ENCODE measurements at regions not wholly inside any gene's neighbourhood (a gene's known extent, or its start where the extent isn't known, plus 50 kb on each side); places are given as distances from the start of the nearest gene placed in this dataset.

- Mint-ChIP-seq H3K27ac (ENCODE audit: unreplicated experiment) (no peak overlapping the region), H3K27me3 (ENCODE audit: unreplicated experiment) (peaks cover 3% of the 10 kb centered on the region), H3K9me3 (ENCODE audit: unreplicated experiment) (no peaks in the 10 kb centered on the region), H3K36me3 (ENCODE audit: unreplicated experiment) (no peaks in the 10 kb centered on the region), H3K4me3 (ENCODE audit: unreplicated experiment) (no peak overlapping the region), H3K4me1 (ENCODE audit: low read depth, unreplicated experiment) (no peaks in the 10 kb centered on the region)
- DNase-seq, result no peak
- no peak for TF ChIP-seq CTCF (IDR thresholded peaks at IDR 0.05; ENCODE audit: partially characterized antibody, unreplicated experiment)
Measured at GRCh38 chr12:5160827-5161226, 117.1 kb downstream of the KCNA5 start.

GRCh38 chr12:5163661-5164060 lies 120.0 kb downstream of the KCNA5 start:
- no peaks in the 10 kb centered on the region for H3K4me1 Mint-ChIP-seq (ENCODE audit: low read depth, unreplicated experiment)

GRCh38 chr12:5165296-5165970 lies 121.8 kb downstream of the KCNA5 start:
- Mint-ChIP-seq H3K9me3 (ENCODE audit: unreplicated experiment) (no peaks in the 10 kb centered on the region), H3K27me3 (ENCODE audit: unreplicated experiment) (no peaks in the 10 kb centered on the region), H3K27ac (ENCODE audit: unreplicated experiment) (no peak overlapping the region), H3K4me1 (ENCODE audit: low read depth, unreplicated experiment) (no peaks in the 10 kb centered on the region), H3K4me3 (ENCODE audit: unreplicated experiment) (no peak overlapping the region), H3K36me3 (ENCODE audit: unreplicated experiment) (no peaks in the 10 kb centered on the region)
- DNase-seq, result no peak
- no peak for TF ChIP-seq CTCF (IDR thresholded peaks at IDR 0.05; ENCODE audit: partially characterized antibody, unreplicated experiment)

More at GRCh38 chr12:5163661-5164060, 120.0 kb downstream of the KCNA5 start:
- no peak for TF ChIP-seq CTCF (IDR thresholded peaks at IDR 0.05; ENCODE audit: partially characterized antibody, unreplicated experiment)
- Mint-ChIP-seq H3K27me3 (ENCODE audit: unreplicated experiment) (no peaks in the 10 kb centered on the region), H3K27ac (ENCODE audit: unreplicated experiment) (no peak overlapping the region), H3K36me3 (ENCODE audit: unreplicated experiment) (no peaks in the 10 kb centered on the region), H3K4me3 (ENCODE audit: unreplicated experiment) (no peak overlapping the region), H3K9me3 (ENCODE audit: unreplicated experiment) (no peaks in the 10 kb centered on the region)
- no peak for DNase-seq

- Mint-ChIP-seq H3K4me3 (ENCODE audit: unreplicated experiment) (no peak overlapping the region), H3K27me3 (ENCODE audit: unreplicated experiment) (no peaks in the 10 kb centered on the region), H3K9me3 (ENCODE audit: unreplicated experiment) (no peaks in the 10 kb centered on the region), H3K27ac (ENCODE audit: unreplicated experiment) (no peak overlapping the region), H3K4me1 (ENCODE audit: low read depth, unreplicated experiment) (no peaks in the 10 kb centered on the region), H3K36me3 (ENCODE audit: unreplicated experiment) (no peaks in the 10 kb centered on the region)
- no peak for DNase-seq
- TF ChIP-seq CTCF (IDR thresholded peaks at IDR 0.05; ENCODE audit: partially characterized antibody, unreplicated experiment), result no peak
Measured at GRCh38 chr12:5166976-5167375, 123.3 kb downstream of the KCNA5 start.

GRCh38 chr12:5168148-5168547 lies 124.5 kb downstream of the KCNA5 start:
- H3K27me3 Mint-ChIP-seq (ENCODE audit: unreplicated experiment), result no peaks in the 10 kb centered on the region
- no peaks in the 10 kb centered on the region for H3K36me3 Mint-ChIP-seq (ENCODE audit: unreplicated experiment)
- no peak for TF ChIP-seq CTCF (IDR thresholded peaks at IDR 0.05; ENCODE audit: partially characterized antibody, unreplicated experiment)
- DNase-seq, result no peak
- no peak overlapping the region for H3K27ac Mint-ChIP-seq (ENCODE audit: unreplicated experiment)
- H3K4me3 Mint-ChIP-seq (ENCODE audit: unreplicated experiment), result no peak overlapping the region
- peaks cover 2% of the 10 kb centered on the region for H3K9me3 Mint-ChIP-seq (ENCODE audit: unreplicated experiment)
- H3K4me1 Mint-ChIP-seq (ENCODE audit: low read depth, unreplicated experiment), result peaks cover 3% of the 10 kb centered on the region

Measured in glutamatergic neuron (in vitro differentiated cells).